Endothelial cell of umbilical vein (primary cell): ENCODE measurements at regions not wholly inside any gene's neighbourhood (a gene's known extent, or its start where the extent isn't known, plus 50 kb on each side); places are given as distances from the start of the nearest gene placed in this dataset.

Experiments used
- EZH2 ChIP-seq: IDR thresholded peaks from 2 replicates; pipeline ENCODE4 v1.6.1; 2012; ENCODE audit warnings: borderline replicate concordance, low read depth, mild to moderate bottlenecking, moderate library complexity, low read length, inconsistent platforms; ENCODE audit not compliant: severe bottlenecking
- FOS ChIP-seq: IDR thresholded peaks from 2 replicates; pipeline ENCODE4 v1.6.1; 2011; ENCODE audit warnings: mild to moderate bottlenecking, low read length, moderate library complexity, borderline replicate concordance; ENCODE audit not compliant: insufficient read depth
- GATA2 ChIP-seq: IDR thresholded peaks from 2 replicates; pipeline ENCODE4 v1.7.0; 2011; ENCODE audit warnings: low read depth, mild to moderate bottlenecking, moderate library complexity, mixed read lengths, low read length; ENCODE audit not compliant: insufficient read length, insufficient read depth
- JUN ChIP-seq: IDR thresholded peaks from 2 replicates; pipeline ENCODE4 v1.6.1; 2011; ENCODE audit warnings: borderline replicate concordance, low read depth; ENCODE audit not compliant: insufficient read length, insufficient read depth
- MYC ChIP-seq: IDR thresholded peaks from one replicate; pipeline ENCODE4 v1.6.1; 2011; ENCODE audit warnings: mild to moderate bottlenecking, low read depth, low read length
- POLR2A ChIP-seq: IDR thresholded peaks from 2 replicates; pipeline ENCODE4 v1.6.1; 2012; ENCODE audit warnings: low read depth, mild to moderate bottlenecking, control low read depth, low read length
- POLR2AphosphoS5 ChIP-seq: IDR thresholded peaks from 2 replicates; pipeline ENCODE4 v1.6.1; 2012; ENCODE audit warnings: low read depth, mild to moderate bottlenecking, control low read depth, low read length, moderate library complexity; ENCODE audit not compliant: insufficient read depth
- TF ChIP-seq, protein P1 (sequence below), 2 donors: IDR thresholded peaks; 1 replicate in 1 of 2; 2 replicates in 1 of 2; pipeline ENCODE4 v1.5.1; 2011; ENCODE audit warnings: low read length in 2 of 2, mild to moderate bottlenecking in 2 of 2, moderate library complexity in 2 of 2, control low read depth in 1 of 2, inconsistent platforms in 1 of 2, low read depth in 1 of 2; ENCODE audit not compliant: insufficient read depth in 1 of 2; ENCODE audit errors: extremely low read depth in 1 of 2
- TF ChIP-seq, protein P2 (sequence below): IDR thresholded peaks from 2 replicates; pipeline ENCODE4 v1.6.1; 2011; ENCODE audit not compliant: insufficient read depth, insufficient read length

DNA sequence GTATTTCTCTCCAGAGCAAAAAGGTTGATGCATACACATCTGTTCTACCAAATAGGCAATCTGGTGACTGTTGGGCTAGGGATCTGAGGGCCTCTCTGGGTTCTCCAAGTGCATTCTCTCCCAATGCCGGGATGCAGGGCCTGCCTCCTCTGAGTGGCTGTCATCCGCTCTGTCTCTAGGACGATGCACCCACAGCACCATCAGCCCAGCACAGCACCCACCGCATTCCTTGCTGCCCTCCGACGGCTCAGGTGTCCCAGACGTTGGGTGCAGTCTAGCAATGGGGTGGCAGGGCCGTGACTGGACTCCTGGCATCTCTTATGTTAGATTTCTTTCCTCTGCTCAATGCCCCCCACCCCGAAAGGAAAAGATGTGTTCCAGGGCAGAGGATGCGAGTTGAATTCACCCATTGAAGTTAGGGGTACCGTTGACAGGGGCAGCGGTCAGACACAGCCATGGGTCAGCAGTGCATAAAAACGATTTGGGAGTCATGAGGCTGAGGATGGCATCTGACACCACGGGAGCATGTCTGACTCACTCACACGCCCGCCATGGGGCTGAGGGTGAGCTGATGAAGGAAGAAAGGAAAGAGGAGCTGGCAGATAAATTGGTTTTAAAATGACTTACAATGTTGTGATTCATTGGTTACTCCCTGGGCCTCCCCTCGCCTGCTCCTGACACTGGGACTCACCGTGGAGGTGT is 93.2 kb upstream of the C14orf180 start:
- no peak for TF ChIP-seq POLR2A
- TF ChIP-seq, protein P1, sequence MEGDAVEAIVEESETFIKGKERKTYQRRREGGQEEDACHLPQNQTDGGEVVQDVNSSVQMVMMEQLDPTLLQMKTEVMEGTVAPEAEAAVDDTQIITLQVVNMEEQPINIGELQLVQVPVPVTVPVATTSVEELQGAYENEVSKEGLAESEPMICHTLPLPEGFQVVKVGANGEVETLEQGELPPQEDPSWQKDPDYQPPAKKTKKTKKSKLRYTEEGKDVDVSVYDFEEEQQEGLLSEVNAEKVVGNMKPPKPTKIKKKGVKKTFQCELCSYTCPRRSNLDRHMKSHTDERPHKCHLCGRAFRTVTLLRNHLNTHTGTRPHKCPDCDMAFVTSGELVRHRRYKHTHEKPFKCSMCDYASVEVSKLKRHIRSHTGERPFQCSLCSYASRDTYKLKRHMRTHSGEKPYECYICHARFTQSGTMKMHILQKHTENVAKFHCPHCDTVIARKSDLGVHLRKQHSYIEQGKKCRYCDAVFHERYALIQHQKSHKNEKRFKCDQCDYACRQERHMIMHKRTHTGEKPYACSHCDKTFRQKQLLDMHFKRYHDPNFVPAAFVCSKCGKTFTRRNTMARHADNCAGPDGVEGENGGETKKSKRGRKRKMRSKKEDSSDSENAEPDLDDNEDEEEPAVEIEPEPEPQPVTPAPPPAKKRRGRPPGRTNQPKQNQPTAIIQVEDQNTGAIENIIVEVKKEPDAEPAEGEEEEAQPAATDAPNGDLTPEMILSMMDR (IDR thresholded peaks at IDR 0.05; ENCODE audit: extremely low read depth in 1 of 2, insufficient read depth in 1 of 2, low read depth in 1 of 2, low read length in 2 of 2) = no peak
- TF ChIP-seq MYC = no peak
- TF ChIP-seq POLR2AphosphoS5 = no peak
- no peak for TF ChIP-seq EZH2
- no peak for TF ChIP-seq JUN
- no peak for TF ChIP-seq FOS
- TF ChIP-seq, protein P2, sequence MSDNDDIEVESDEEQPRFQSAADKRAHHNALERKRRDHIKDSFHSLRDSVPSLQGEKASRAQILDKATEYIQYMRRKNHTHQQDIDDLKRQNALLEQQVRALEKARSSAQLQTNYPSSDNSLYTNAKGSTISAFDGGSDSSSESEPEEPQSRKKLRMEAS = no peak
- TF ChIP-seq GATA2 = no peak
